GM08714 (cell line): ENCODE measurements at regions not wholly inside any gene's neighbourhood (a gene's known extent, or its start where the extent isn't known, plus 50 kb on each side); places are given as distances from the start of the nearest gene placed in this dataset.
"Not testable (repeated sequence)": the region's sequence is repeated elsewhere in the genome, so short reads cannot be mapped to it uniquely, and the experiment has no call there.

Experiments
- H3K4me3 ChIP-seq: fragments of 200-500 bp; sonication (Bioruptor generic); 2 replicates; pipeline ENCODE4 v1.5.1; 2014; ENCODE audit warnings: mild to moderate bottlenecking, low read length, inconsistent platforms
- ZNF274 ChIP-seq: IDR thresholded peaks from 2 replicates; pipeline ENCODE4 v1.6.1; 2012; ENCODE audit warnings: mild to moderate bottlenecking, low read depth, low read length

- no peak overlapping the region for H3K4me3 ChIP-seq
- no peak for TF ChIP-seq ZNF274
These were observed 98.4 kb upstream of the STARD13 start for GRCh38 chr13:33383724-33384577.

- no peak for TF ChIP-seq ZNF274
- no peak overlapping the region for H3K4me3 ChIP-seq
These were observed 102.9 kb upstream of the STARD13 start for GRCh38 chr13:33388286-33388998.

- TF ChIP-seq ZNF274 = no peak
- H3K4me3 ChIP-seq = no peak overlapping the region
These were observed 107.3 kb upstream of the STARD13 start for GRCh38 chr13:33392794-33393405.

- no peak for TF ChIP-seq ZNF274
These were observed 108.9 kb upstream of the STARD13 start for GRCh38 chr13:33394294-33394932.

GRCh38 chr13:33401238-33401637 is 115.7 kb upstream of the STARD13 start:
- no peak overlapping the region for H3K4me3 ChIP-seq
- TF ChIP-seq ZNF274 = no peak

More at GRCh38 chr13:33394294-33394932, 108.9 kb upstream of the STARD13 start:
- no peak overlapping the region for H3K4me3 ChIP-seq

- H3K4me3 ChIP-seq = no peak overlapping the region
- no peak for TF ChIP-seq ZNF274
These were observed 117.4 kb upstream of the STARD13 start for GRCh38 chr13:33402975-33403374.

- TF ChIP-seq ZNF274 = no peak
- H3K4me3 ChIP-seq = no peak overlapping the region
These were observed 118.3 kb upstream of the STARD13 start for GRCh38 chr13:33403807-33404362.

DNA sequence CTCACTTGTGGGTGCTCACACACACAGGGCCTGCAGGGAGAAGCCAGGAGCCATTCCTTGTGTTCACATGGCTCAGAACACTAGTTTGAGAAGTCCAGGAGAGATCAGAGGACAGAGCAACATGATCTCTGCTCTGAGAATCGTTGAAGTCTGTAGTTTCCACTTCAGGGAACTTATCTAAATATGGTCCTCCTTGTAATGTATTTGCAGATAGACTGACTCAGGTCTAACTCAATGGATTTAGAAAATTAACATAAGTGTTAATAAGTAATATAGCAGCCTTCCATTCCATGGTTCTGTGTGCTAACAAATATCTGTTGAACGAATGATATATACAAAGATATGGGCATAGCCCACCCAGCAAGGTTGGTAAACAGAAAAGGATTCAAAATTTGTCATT is 119.8 kb upstream of the STARD13 start:
- no peak for TF ChIP-seq ZNF274
- no peak overlapping the region for H3K4me3 ChIP-seq

DNA sequence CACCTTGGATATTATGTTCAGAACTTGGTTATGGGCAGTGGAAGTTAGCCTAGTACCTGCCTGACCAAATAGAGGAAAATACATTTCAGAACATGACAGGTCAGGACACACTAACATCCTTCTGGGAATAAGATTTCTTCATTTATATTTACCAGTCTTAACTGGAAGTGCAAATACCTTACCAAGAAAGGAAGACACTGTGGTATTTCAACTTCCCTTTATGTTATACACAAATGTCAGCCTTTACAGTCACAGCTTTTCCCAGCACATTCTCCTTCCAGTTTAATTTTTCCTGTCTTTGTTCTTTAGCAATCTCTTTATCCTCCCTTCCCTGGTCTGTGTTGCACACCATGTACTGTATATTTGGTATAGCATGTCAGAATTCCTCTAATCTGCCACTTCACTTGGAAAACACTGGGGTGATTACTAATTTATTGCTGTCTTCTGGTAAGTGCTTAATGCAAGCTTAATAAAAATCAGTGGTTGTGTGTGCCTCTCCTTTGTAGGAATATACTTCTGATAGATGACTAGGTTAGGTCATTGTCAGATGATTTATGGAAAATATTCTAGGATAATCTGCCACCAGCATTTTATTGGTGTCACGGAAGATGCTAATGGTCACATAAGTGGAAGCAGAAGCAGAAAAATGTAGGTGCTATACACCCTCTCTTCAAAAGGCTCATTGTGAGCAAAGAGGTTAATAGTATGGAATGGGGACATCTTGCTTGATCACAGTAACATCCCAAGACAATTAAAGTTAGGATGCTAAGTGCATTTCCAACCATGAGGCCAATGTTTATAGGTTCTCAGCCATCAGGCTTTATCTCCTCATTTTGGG is 124.3 kb upstream of the STARD13 start:
- no peak for TF ChIP-seq ZNF274
- no peak overlapping the region for H3K4me3 ChIP-seq

- TF ChIP-seq ZNF274 = no peak
- H3K4me3 ChIP-seq = no peak overlapping the region
These were observed 125.1 kb upstream of the STARD13 start for GRCh38 chr13:33410619-33411018.

- TF ChIP-seq ZNF274 = no peak
- H3K4me3 ChIP-seq = no peak overlapping the region
These were observed 125.8 kb upstream of the STARD13 start for GRCh38 chr13:33411312-33411711.

DNA sequence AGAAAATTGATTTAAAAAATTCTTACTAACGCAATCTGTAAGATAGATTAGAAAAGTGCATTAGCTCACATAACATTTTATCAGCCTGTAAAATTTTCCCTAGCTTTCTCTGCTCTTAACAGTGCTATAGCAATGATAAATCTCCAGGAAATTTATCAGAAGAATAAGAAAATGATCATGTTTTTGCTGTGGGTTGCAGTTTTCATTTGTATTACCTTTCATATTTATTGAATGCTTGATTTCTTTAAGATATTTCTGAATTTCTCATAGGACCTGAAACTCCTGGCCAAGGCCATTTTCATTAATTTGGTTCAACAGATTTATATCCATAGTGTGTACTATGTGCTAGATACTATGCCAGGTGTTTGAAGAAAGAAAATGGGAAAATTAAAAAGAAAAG is 130.3 kb upstream of the STARD13 start:
- no peak for TF ChIP-seq ZNF274

GRCh38 chr13:33418224-33418953 is 132.8 kb upstream of the STARD13 start:
- H3K4me3 ChIP-seq = not testable (repeated sequence)

More for the DNA sequence above, 130.3 kb upstream of the STARD13 start:
- no peak overlapping the region for H3K4me3 ChIP-seq

GRCh38 chr13:33420117-33420516 is 134.6 kb upstream of the STARD13 start:
- H3K4me3 ChIP-seq = not testable (repeated sequence)
